HEK293 (cell line): ENCODE measurements at regions not wholly inside any gene's neighbourhood (a gene's known extent, or its start where the extent isn't known, plus 50 kb on each side); places are given as distances from the start of the nearest gene placed in this dataset.

Experiments
- CTCF ChIA-PET: fragments of 350-600 bp; formaldehyde crosslinking; extraction: SDS; loops from one replicate; lab custom pipeline; 2021; ENCODE audit warnings: antibody characterized with exemption; lab: Yijun Ruan, JAX
- POLR2A ChIA-PET: fragments of 300-600 bp; formaldehyde crosslinking; extraction: SDS; loops from one replicate; lab custom pipeline; 2020; ENCODE audit warnings: antibody characterized with exemption, inconsistent platforms; lab: Yijun Ruan, JAX
- H3K27ac ChIP-seq: fragments of 200-500 bp; sonication (Bioruptor generic); 2 replicates; pipeline ENCODE4 v1.5.1; 2014; ENCODE audit warnings: low read depth, low read length, control low read depth, inconsistent platforms; ENCODE audit errors: extremely low read depth
- H3K36me3 ChIP-seq, 2 experiments: fragments of 200-500 bp in 1 of 2; sonication (Bioruptor generic) in 1 of 2; 1 replicate in 1 of 2; 2 replicates in 1 of 2; pipeline ENCODE4 v1.5.1; 2014 to 2017; ENCODE audit warnings: inconsistent platforms in 2 of 2, low read length in 2 of 2; ENCODE audit not compliant: control insufficient read depth in 2 of 2, insufficient read depth in 1 of 2
- H3K4me1 ChIP-seq: fragments of 200-500 bp; sonication (Bioruptor generic); 2 replicates; pipeline ENCODE4 v1.5.1; 2014; ENCODE audit warnings: mild to moderate bottlenecking, low read length, inconsistent platforms; ENCODE audit not compliant: control insufficient read depth, insufficient read depth
- H3K4me3 ChIP-seq: 2 replicates; pipeline ENCODE4 v1.5.1; 2011; ENCODE audit warnings: low read depth, mild to moderate bottlenecking, control low read depth, low read length, moderate library complexity
- H3K9me3 ChIP-seq: fragments of 200-500 bp; sonication (Bioruptor generic); 2 replicates; pipeline ENCODE4 v1.5.1; 2014; ENCODE audit warnings: low read depth, low read length, inconsistent platforms; ENCODE audit not compliant: control insufficient read depth, insufficient read depth
- BCL11B ChIP-seq: fragments of 450-650 bp; formaldehyde crosslinking; IDR thresholded peaks from 2 replicates; pipeline ENCODE4 v1.5.1; 2016; ENCODE audit warnings: low read depth, missing biosample characterization, missing genetic modification characterization
- EGR2 ChIP-seq: fragments of 450-650 bp; formaldehyde crosslinking; IDR thresholded peaks from 2 replicates; pipeline ENCODE4 v1.5.1; 2016; ENCODE audit warnings: low read depth, missing biosample characterization, missing genetic modification characterization
- GFI1B ChIP-seq: fragments of 450-650 bp; formaldehyde crosslinking; IDR thresholded peaks from 2 replicates; pipeline ENCODE4 v1.5.1; 2016; ENCODE audit warnings: missing biosample characterization, missing genetic modification characterization
- GLIS1 ChIP-seq: fragments of 450-650 bp; formaldehyde crosslinking; IDR thresholded peaks from 2 replicates; pipeline ENCODE4 v1.5.1; 2016; ENCODE audit warnings: missing biosample characterization, missing genetic modification characterization
- HOXD13 ChIP-seq: sonication (generic); formaldehyde crosslinking; IDR thresholded peaks from 2 replicates; pipeline ENCODE4 v1.8.0; 2022; ENCODE audit warnings: missing genetic modification reagents, borderline replicate concordance
- KLF1 ChIP-seq: fragments of 450-650 bp; formaldehyde crosslinking; IDR thresholded peaks from 2 replicates; pipeline ENCODE4 v1.5.1; 2016; ENCODE audit warnings: missing biosample characterization, missing genetic modification characterization
- KLF9 ChIP-seq: fragments of 450-650 bp; formaldehyde crosslinking; IDR thresholded peaks from 2 replicates; pipeline ENCODE4 v1.5.1; 2016; ENCODE audit warnings: missing biosample characterization, missing genetic modification characterization, low read depth
- PBX3 ChIP-seq: sonication (generic); formaldehyde crosslinking; IDR thresholded peaks from 2 replicates; pipeline ENCODE4 v1.8.1; 2022; ENCODE audit warnings: mild to moderate bottlenecking, moderate library complexity, missing genetic modification reagents
- PRDM1 ChIP-seq: fragments of 450-650 bp; formaldehyde crosslinking; IDR thresholded peaks from 2 replicates; pipeline ENCODE4; 2016; ENCODE audit warnings: missing biosample characterization, missing genetic modification characterization
- TRIM28 ChIP-seq: IDR thresholded peaks from 2 replicates; pipeline ENCODE4 v1.6.1; 2011; ENCODE audit warnings: low read length, control low read depth, borderline replicate concordance
- WT1 ChIP-seq: fragments of 450-650 bp; formaldehyde crosslinking; IDR thresholded peaks from 2 replicates; pipeline ENCODE4 v1.5.1; 2016; ENCODE audit warnings: missing biosample characterization, missing genetic modification characterization
- ZBTB11 ChIP-seq: fragments of 450-650 bp; formaldehyde crosslinking; conservative IDR thresholded peaks from 2 replicates; pipeline ENCODE4 v1.5.1; 2016; ENCODE audit warnings: low read depth, missing biosample characterization, missing genetic modification characterization
- ZBTB17 ChIP-seq: fragments of 450-650 bp; formaldehyde crosslinking; IDR thresholded peaks from 2 replicates; pipeline ENCODE4 v1.5.1; 2016; ENCODE audit warnings: missing biosample characterization, missing genetic modification characterization
- ZBTB44 ChIP-seq: fragments of 450-650 bp; IDR thresholded peaks from 2 replicates; pipeline ENCODE4 v1.5.1; 2018; ENCODE audit warnings: missing biosample characterization, mild to moderate bottlenecking, missing genetic modification characterization
- ZBTB8A ChIP-seq: fragments of 450-650 bp; formaldehyde crosslinking; IDR thresholded peaks from 2 replicates; pipeline ENCODE4 v1.5.1; 2016; ENCODE audit warnings: missing biosample characterization, missing genetic modification characterization
- ZFHX2 ChIP-seq: fragments of 450-650 bp; formaldehyde crosslinking; conservative IDR thresholded peaks from 2 replicates; pipeline ENCODE4 v1.5.1; 2016; ENCODE audit warnings: missing biosample characterization, missing genetic modification characterization
- ZNF112 ChIP-seq: fragments of 450-650 bp; formaldehyde crosslinking; IDR thresholded peaks from 2 replicates; pipeline ENCODE4 v1.5.0; 2017; ENCODE audit warnings: missing biosample characterization, missing genetic modification characterization
- ZNF133 ChIP-seq: fragments of 450-650 bp; formaldehyde crosslinking; IDR thresholded peaks from 2 replicates; pipeline ENCODE4 v1.5.1; 2016; ENCODE audit warnings: missing biosample characterization, missing genetic modification characterization
- ZNF223 ChIP-seq: fragments of 450-650 bp; formaldehyde crosslinking; IDR thresholded peaks from 2 replicates; pipeline ENCODE4 v1.5.1; 2016; ENCODE audit warnings: missing biosample characterization, missing genetic modification characterization
- ZNF23 ChIP-seq: fragments of 450-650 bp; formaldehyde crosslinking; IDR thresholded peaks from 2 replicates; pipeline ENCODE4 v1.5.1; 2016; ENCODE audit warnings: missing biosample characterization, missing genetic modification characterization, borderline replicate concordance
- ZNF274 ChIP-seq, 2 experiments: fragments of 200-500 bp in 1 of 2; fragments of 450-650 bp in 1 of 2; sonication (Bioruptor generic) in 1 of 2; formaldehyde crosslinking in 1 of 2; IDR thresholded peaks; 2 replicates each; pipeline versions ENCODE4 v1.5.1 to v1.6.1; 2014 to 2016; ENCODE audit warnings: borderline replicate concordance in 1 of 2, inconsistent platforms in 1 of 2, low read length in 1 of 2, missing biosample characterization in 1 of 2, missing genetic modification characterization in 1 of 2
- ZNF354C ChIP-seq: fragments of 450-650 bp; formaldehyde crosslinking; IDR thresholded peaks from 2 replicates; pipeline ENCODE4 v1.5.1; 2016; ENCODE audit warnings: missing biosample characterization, missing genetic modification characterization, low read depth, borderline replicate concordance
- ZNF423 ChIP-seq: fragments of 450-650 bp; formaldehyde crosslinking; IDR thresholded peaks from 2 replicates; pipeline ENCODE4 v1.5.1; 2016; ENCODE audit warnings: missing biosample characterization, missing genetic modification characterization
- ZNF501 ChIP-seq: fragments of 450-650 bp; formaldehyde crosslinking; IDR thresholded peaks from 2 replicates; pipeline ENCODE4 v1.5.1; 2016; ENCODE audit warnings: missing biosample characterization, missing genetic modification characterization
- ZNF510 ChIP-seq: fragments of 450-650 bp; formaldehyde crosslinking; IDR thresholded peaks from 2 replicates; pipeline ENCODE4 v1.5.1; 2018; ENCODE audit warnings: mild to moderate bottlenecking, missing genetic modification characterization, missing biosample characterization; ENCODE audit not compliant: insufficient replicate concordance
- ZNF670 ChIP-seq: fragments of 450-650 bp; formaldehyde crosslinking; IDR thresholded peaks from 2 replicates; pipeline ENCODE4 v1.5.1; 2016; ENCODE audit warnings: missing biosample characterization, missing genetic modification characterization, low read depth
- ZNF76 ChIP-seq: fragments of 450-650 bp; formaldehyde crosslinking; IDR thresholded peaks from 2 replicates; pipeline ENCODE4; 2016; ENCODE audit warnings: low read depth, missing biosample characterization, missing genetic modification characterization, borderline replicate concordance
- ZNF768 ChIP-seq: fragments of 450-650 bp; formaldehyde crosslinking; IDR thresholded peaks from 2 replicates; pipeline ENCODE4 v1.5.1; 2018; ENCODE audit warnings: missing biosample characterization, mild to moderate bottlenecking, missing genetic modification characterization
- ZNF830 ChIP-seq: fragments of 450-650 bp; IDR thresholded peaks from 2 replicates; pipeline ENCODE4 v1.5.0; 2018; ENCODE audit warnings: missing biosample characterization, missing genetic modification characterization, low read depth, mild to moderate bottlenecking, moderate library complexity
- ZSCAN18 ChIP-seq: fragments of 450-650 bp; formaldehyde crosslinking; IDR thresholded peaks from 2 replicates; pipeline ENCODE4 v1.5.1; 2016; ENCODE audit warnings: missing biosample characterization, missing genetic modification characterization
- ZSCAN23 ChIP-seq: fragments of 450-650 bp; formaldehyde crosslinking; IDR thresholded peaks from 2 replicates; pipeline ENCODE4 v1.5.1; 2016; ENCODE audit warnings: missing biosample characterization, missing genetic modification characterization

GRCh38 chr14:49970474-49971147 lies 77.7 kb downstream of the ARF6 start:
- Histone ChIP-seq H3K9me3 (no peaks in the 10 kb centered on the region), H3K27ac (peak overlapping the region; percentile 92), H3K4me1 (peaks cover 34% of the 10 kb centered on the region), H3K4me3 (no peak overlapping the region), H3K36me3 (no peaks in the 10 kb centered on the region)
- CTCF ChIA-PET: interaction anchor here (0.6 kb wide), 2 partner anchors 22 to 138 kb away, joined by 4 to 5 read pairs; no protein-coding TSS in a partner anchor
- POLR2A ChIA-PET: interaction anchor here (0.5 kb wide), 1 partner anchor 14 kb away, joined by 6 read pairs; no protein-coding TSS in a partner anchor
- TF ChIP-seq PRDM1 (tag by site-specific recombination) (peak; percentile 35; the same call in 1 of the 2 replicates), KLF1 (tag by site-specific recombination) (no peak), GFI1B (tag by site-specific recombination) (no peak), ZNF501 (tag by site-specific recombination) (no peak), GLIS1 (tag by site-specific recombination) (no peak), EGR2 (tag by site-specific recombination) (peak; percentile 8; the same call in 1 of the 2 replicates), ZBTB44 (0 out of 2 replicates have a peak, but pooled peaks have one; percentile 32), ZNF768 (tag by site-specific recombination) (no peak), HOXD13 (CRISPR knock-in tag) (no peak), ZNF830 (tag by site-specific recombination) (no peak), ZNF274 (IDR thresholded peaks at IDR 0.05; ENCODE audit: low read length) (no peak), ZNF274 (tag by site-specific recombination; IDR thresholded peaks at IDR 0.05; ENCODE audit: borderline replicate concordance) (no peak), BCL11B (no peak), KLF9 (tag by site-specific recombination) (no peak), ZNF354C (tag by site-specific recombination) (no peak), ZNF423 (no peak), ZNF112 (no peak), ZNF510 (tag by site-specific recombination) (no peak), TRIM28 (peak; percentile 44; the same call in 1 of the 2 replicates), ZNF223 (no peak), WT1 (tag by site-specific recombination) (peak; percentile 32; the same call in 1 of the 2 replicates), ZBTB8A (0 out of 2 replicates have a peak, but pooled peaks have one; percentile 19), ZNF23 (tag by site-specific recombination) (no peak), PBX3 (no peak), ZBTB17 (tag by site-specific recombination) (peak; percentile 94), ZNF76 (no peak), ZBTB11 (no peak), ZSCAN23 (no peak), ZFHX2 (0 out of 2 replicates have a peak, but pooled peaks have one; percentile 13), ZNF670 (tag by site-specific recombination) (no peak), ZSCAN18 (tag by site-specific recombination) (no peak), ZNF133 (tag by site-specific recombination) (no peak)
